ENCODE measurements at regions not wholly inside any gene's neighbourhood (a gene's known extent, or its start where the extent isn't known, plus 50 kb on each side); places are given as distances from the start of the nearest gene placed in this dataset.
"Not testable (repeated sequence)": the region's sequence is repeated elsewhere in the genome, so short reads cannot be mapped to it uniquely, and the experiment has no call there.

DNA sequence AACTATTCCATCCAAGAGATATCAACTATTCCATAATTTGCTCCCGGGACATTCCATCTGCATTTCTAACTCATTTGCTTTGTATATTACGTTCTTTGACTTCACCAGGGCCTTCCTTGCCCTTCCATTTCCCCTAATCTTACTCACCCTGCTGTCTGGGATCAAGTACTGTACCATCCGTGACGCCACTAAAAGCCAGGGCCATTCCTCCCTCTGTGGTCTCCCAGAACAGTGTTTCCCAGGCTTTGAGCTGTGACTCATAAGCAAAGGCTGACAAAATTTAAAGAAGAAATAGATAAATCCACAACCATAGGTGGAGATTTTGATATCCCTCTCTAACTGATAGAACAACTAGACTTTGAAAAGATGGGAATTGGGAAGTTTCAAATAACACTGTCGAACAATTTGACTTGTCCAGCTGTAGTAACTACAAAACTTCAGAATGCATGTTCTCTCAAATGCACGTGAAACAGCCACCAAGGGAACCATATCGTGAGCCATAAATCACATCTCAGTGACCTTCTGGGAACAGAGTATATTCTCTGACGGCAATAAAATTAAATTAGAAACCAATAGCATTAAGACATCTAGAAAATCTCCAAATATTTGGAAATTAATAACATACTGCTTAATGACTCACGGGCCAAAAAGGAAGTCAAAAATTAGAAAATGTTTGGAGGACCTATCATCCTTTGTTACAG, 501.0 kb downstream of the SETD4 start:
- DNase-seq, result no peak

DNA sequence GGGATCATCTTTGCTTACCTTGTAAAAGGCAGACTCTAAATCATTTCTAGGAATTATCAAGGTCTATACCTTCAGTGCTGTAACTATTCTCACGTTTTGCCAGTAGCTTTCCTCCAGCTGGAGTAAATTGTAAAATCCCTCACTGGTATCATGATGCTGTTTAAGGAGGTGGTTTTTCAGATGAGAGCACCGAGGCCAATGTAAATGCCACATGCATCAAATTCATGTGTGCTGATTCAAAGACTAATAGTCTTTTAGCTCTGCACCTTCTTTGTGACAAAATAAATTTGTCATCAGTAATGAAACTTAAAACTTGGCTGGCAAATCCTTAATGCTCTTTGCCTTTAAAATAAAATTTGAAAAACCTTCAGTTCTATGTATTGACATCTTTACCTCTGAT, 503.8 kb downstream of the SETD4 start:
- DNase-seq, result no peak

DNA sequence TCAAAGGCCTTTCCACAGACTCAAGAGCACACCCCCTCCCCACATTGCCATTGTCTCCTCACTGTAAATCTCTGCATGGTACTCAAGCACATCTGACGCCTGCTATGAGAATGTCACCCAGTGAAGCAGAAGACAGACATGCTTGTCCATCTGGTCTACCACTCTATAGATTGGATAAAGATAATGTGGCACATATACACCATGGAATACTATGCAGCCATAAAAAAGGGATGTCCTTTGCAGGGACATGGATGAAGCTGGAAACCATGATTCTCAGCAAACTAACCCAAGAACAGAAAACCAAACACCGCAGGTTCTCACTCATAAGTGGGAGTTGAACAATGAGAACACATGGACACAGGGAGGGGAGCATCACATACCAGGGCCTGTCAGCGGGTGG, 503.4 kb upstream of the RUNX1 start:
- not testable (repeated sequence) for DNase-seq

GRCh38 chr21:35548904-35549615, 500.0 kb upstream of the RUNX1 start:
- no peak for DNase-seq

DNA sequence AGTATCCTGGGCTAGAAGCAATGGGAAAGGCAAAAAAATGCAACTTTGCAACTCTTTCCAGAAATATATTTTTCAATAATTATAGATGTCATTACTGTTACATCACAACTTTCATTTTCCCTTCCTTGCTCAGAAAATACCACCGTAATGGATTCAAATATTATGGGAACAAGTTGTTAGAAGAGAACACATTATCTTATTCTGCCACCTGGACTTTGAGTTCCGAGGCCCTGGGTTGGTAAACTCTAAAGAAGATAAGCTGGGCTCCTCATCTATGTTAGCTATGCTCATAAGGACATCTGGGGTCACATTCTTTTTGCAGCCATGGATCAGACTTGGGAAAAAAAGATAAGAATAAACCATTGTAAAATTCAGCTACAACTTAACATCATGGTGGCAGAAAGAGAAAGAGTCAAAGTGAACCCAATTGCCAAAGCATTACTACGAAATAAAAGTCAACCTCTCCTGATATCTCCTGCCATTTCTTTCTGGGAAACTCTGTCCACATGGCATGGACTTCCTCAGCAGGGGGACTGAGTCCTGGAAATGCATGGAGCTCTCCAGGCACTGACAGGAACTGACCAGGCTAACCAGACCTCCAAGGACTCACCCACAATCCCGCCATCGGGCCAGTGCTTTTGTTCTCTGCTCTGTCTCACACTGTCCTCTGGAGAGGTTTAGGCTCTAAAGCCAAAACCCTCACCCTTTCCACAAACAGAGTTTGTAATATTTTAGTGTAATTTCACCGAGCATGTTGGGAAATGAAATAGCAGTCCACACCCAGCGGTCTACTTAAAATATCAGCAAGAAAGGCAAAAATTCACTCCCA, 499.1 kb upstream of the RUNX1 start:
- no peak for DNase-seq

- no peak for DNase-seq
Observed at GRCh38 chr21:35543746-35544145, 494.6 kb upstream of the RUNX1 start.

GRCh38 chr21:35540950-35541638, 492.0 kb upstream of the RUNX1 start:
- DNase-seq, result no peak

DNA sequence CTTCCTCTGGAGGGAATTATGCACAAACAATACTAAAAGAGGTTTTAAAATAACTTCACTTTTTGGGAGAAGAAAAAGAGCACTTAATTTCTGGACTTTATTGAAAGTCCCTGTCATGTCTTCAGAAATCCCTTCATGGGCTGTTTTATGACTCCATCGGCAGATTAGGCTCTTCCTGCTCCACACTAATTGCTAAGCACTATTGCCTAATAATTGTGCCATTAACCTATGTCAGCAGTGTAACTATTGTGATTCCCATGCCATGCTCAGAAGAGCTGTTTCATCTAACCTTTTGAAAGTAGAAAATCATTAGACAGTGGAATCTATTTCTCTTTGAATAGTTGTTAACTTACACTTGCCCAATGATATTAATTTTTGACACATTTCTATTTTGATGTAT, 489.3 kb upstream of the RUNX1 start:
- no peak for DNase-seq

DNA sequence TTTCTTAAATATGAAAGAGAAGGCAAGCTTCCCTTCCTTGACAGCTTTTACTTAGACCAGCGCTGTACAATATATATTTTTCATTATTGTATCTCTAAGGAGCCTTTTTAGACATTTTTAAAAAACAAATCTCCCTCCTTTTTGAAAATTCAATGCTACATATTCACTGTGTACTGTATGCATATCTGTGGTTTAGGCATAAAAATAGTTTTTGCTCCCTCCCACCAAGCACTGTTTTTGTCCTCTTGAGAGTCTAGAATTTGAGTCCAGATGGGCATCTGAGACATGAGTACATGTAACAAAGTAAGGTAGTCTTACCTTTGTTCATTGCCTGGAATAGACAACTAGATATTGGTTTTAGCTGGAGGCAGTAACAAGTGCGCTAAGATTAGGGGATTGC, 488.5 kb upstream of the RUNX1 start:
- no peak for DNase-seq

DNA sequence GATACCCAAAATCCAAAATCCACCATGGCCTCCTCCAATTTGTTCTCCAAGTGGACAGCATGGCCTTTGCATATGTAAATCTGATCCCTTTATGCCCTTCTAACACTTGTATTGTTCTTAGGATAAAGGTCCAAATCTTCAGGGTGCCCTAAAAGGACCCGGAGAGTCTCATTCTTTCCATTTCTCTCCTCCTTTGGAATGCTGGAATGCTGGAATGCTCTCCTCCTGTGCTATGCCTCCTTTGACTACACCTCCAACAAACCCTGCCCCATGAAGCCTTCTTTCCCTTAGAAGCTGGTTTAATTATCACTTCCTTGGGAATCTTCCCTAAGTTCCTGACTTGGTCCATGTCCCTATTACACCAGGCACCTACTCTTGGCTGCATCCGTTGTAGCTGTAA, 484.8 kb upstream of the RUNX1 start:
- no peak for DNase-seq

GRCh38 chr21:35530766-35531165, 481.7 kb upstream of the RUNX1 start:
- no peak for DNase-seq

DNA sequence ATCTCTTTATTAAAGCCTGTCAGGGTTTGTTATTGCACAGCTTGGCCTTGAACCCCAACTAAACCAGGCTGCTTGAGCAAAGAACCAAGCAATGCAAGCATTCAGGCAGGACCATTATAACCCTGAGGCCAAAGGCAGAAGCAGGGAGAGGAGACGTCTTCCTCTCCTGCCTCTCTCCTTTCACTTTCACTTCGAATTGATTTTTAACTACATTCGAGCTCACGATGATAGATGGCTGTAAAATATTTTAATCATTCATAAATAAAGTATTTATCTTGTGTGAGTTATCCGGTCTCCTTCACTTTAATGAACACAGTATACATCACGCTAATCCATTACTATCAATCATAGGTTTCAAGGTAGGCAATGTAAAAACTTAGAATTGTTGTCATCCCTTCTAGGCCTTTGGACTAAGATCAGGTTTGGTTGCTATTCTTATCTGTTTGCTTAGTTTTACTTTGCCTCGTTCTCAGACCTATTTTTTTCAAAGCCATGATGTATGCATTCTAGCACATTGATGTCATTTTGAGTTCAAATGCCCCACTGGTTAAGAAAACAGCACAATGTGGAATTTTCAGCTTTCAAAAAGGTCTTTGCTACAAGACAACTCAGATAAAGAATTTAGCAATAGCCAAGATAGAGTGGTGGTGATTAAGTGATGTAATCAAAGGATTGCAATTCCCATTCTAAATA, 480.2 kb upstream of the RUNX1 start:
- no peak for DNase-seq

DNA sequence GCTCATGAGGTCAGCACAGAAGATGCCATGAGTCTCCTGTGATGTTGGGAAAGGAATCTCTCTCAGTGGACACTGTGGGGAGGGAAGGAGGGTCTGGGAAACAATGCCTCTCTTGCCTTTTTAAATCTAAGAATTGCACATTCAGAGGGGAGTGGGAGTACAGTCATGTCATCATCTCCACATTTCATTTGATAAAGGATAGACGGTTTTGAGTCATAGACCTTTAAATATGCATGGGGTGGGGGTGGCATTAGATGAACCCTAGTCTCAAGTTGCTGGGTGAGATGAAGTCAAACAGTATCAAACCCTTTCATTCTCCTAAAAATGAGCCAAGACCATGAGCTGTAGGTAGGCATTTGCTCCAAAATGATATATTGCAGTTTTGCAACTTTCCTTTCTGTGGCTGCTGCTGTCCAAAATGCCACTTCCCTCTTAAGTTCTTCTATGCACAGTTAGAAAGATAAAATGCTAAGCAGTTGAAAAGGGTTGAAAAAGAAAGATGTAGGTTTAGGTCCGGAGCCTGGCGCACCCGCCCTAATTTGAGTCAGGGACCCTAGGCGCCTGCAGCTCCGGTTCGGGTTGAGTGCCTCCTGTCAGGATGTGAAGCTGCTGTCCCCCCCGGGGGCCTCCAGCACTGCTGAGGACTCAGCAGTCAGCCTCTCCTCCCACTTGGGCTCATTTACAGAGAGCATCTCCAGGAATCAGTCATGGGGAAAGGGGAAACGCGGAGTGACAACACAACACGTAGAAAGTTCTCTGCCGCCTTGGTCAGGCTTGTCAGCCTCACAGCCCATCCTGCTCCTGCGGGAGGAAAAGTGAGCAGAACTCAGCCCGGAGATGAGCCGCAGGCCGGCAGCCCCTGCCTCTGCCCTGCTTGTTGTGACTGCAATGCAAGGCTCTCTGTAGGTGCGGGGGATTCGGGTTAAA, 479.3 kb upstream of the RUNX1 start:
- peak; percentile 35 for DNase-seq

DNA sequence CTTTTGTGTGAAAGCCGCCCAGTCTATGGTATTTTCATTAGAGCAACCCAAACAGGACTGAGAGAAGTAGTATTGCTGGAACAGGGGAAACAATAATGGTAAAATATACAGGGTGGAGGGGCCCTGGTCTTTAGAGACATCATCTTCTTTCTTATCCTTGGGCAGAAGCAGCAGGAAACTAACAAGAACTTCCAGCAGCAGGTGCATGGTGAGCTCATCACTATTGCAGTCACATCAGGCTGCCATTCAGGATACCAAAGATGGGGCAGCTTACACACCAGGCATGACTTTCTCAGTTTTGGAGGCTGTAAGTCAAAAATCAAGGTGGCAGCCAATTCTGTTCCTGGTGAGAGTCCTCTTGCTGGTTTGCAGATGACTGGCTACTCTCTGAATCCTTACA, 478.3 kb upstream of the RUNX1 start:
- DNase-seq, result no peak

GRCh38 chr21:35525443-35525842, 476.3 kb upstream of the RUNX1 start:
- DNase-seq, result no peak

DNA sequence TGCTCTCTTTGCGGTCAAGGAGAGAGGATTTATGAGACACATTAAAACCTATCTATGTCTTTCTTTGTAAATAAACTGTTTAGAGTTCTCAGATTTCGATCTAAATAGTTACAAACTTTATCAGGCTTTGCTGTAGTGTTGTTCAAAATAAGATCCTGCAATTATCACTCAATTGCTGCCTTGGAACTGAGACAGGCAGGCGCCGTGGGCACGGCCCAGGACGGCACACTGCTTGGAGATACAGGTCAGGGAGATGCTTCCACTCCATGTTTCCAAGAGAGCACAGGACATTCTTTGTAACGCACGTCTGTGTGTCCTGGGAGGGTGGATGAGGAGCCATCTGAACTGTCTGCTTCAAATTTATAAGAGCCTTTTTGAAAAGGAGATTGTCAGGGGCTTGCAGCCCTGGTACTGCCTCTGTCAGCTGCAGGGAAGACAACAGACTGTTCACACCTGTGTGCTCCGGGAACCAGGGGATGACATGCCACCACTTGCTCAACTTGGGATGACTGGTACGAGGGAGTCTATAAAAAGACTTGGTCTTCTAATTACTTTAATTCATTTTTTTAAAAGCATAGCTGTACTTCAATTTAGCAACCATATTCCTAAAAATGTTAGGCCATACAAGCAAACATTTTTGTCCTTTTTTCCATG, 472.9 kb upstream of the RUNX1 start:
- DNase-seq, result no peak

DNA sequence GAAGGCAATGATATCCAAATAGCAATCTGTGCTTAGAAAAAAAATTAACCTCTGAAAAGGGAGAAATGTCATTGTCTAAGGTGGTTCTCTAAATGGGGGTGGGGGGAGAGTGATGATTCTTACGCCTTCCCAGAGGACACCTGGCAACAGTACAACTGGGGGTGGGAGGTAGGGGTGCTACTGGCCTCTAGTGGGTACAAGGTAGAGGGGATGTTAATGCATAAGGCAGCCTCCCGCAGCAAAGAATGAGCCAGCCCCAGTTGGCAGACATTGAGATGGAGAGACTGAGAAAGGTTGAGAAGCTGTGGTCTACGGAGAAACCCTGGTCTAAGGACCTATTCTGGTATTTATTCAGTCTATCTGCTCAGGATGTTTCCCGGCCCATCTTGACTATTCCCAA, 472.2 kb upstream of the RUNX1 start:
- no peak for DNase-seq

GRCh38 chr21:35520856-35521255, 471.8 kb upstream of the RUNX1 start:
- DNase-seq, result no peak

- no peak for DNase-seq
Observed at GRCh38 chr21:35520302-35520701, 471.2 kb upstream of the RUNX1 start.

GRCh38 chr21:35517865-35518264, 468.8 kb upstream of the RUNX1 start:
- DNase-seq, result no peak

DNA sequence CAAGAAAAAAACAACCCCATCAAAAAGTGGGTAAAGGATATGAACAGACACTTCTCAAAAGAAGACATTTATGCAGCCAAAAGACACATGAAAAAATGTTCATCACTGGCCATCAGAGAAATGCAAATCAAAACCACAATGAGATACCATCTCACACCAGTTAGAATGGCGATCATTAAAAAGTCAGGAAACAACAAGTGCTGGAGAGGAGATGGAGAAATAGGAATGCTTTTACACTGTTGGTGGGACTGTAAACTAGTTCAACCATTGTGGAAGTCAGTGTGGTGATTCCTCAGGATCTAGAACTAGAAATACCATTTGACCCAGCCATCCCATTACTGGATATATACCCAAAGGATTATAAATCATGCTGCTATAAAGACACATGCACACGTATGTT, 467.2 kb upstream of the RUNX1 start:
- DNase-seq, result not testable (repeated sequence)
